AG09319 (cell line): ENCODE measurements at regions not wholly inside any gene's neighbourhood (a gene's known extent, or its start where the extent isn't known, plus 50 kb on each side); places are given as distances from the start of the nearest gene placed in this dataset.

Experiments
- DNase-seq: peaks from one replicate; pipeline ENCODE4 v3.0.0-alpha.2; 2010; ENCODE audit warnings: low read depth; ENCODE audit errors: extremely low read depth
- CTCF ChIP-seq: IDR thresholded peaks from 2 replicates; pipeline ENCODE4 v1.5.1; 2011; ENCODE audit warnings: low read depth, mild to moderate bottlenecking, inconsistent platforms, low read length, moderate library complexity

GRCh38 chr14:65153101-65153500 is 50.8 kb upstream of the MAX start:
- no peak for DNase-seq
- no peak for TF ChIP-seq CTCF

GRCh38 chr14:65156568-65157366 is 54.5 kb upstream of the MAX start:
- TF ChIP-seq CTCF: no peak
- DNase-seq: peak; percentile 62

- TF ChIP-seq CTCF: no peak
- DNase-seq: no peak
These were observed 57.2 kb upstream of the MAX start for GRCh38 chr14:65159281-65160062.

GRCh38 chr14:65160091-65160490 is 57.8 kb upstream of the MAX start:
- no peak for TF ChIP-seq CTCF
- no peak for DNase-seq

- TF ChIP-seq CTCF: no peak
- DNase-seq: no peak
These were observed 59.7 kb upstream of the MAX start for GRCh38 chr14:65162031-65162430.

GRCh38 chr14:65164068-65164824 is 61.9 kb upstream of the MAX start:
- peak; percentile 61 for TF ChIP-seq CTCF
- peak; percentile 14 for DNase-seq

- no peak for TF ChIP-seq CTCF
- DNase-seq: no peak
These were observed 62.5 kb upstream of the MAX start for GRCh38 chr14:65164825-65165135.
